Muscle layer of colon (tissue), 2 donors: ENCODE measurements at regions not wholly inside any gene's neighbourhood (a gene's known extent, or its start where the extent isn't known, plus 50 kb on each side); places are given as distances from the start of the nearest gene placed in this dataset.

Experiments
- H3K27ac ChIP-seq: one replicate; pipeline ENCODE4 v1.7.0; 2013; ENCODE audit warnings: low read depth, mild to moderate bottlenecking, low read length, moderate library complexity
- H3K27me3 ChIP-seq, 2 donors: one replicate each; pipeline ENCODE4 v1.7.0; 2013; ENCODE audit warnings: low read length in 2 of 2, mild to moderate bottlenecking in 2 of 2; ENCODE audit not compliant: insufficient read depth in 2 of 2, control insufficient read depth in 1 of 2
- H3K36me3 ChIP-seq: one replicate; pipeline ENCODE4 v1.7.0; 2013; ENCODE audit warnings: mild to moderate bottlenecking, low read length; ENCODE audit not compliant: insufficient read depth
- H3K4me1 ChIP-seq: one replicate; pipeline ENCODE4 v1.7.0; 2013; ENCODE audit warnings: mild to moderate bottlenecking, low read length; ENCODE audit not compliant: insufficient read depth
- H3K4me3 ChIP-seq, 2 donors: one replicate each; pipeline ENCODE4 v1.7.0; 2013; ENCODE audit warnings: low read length in 2 of 2, low read depth in 1 of 2, mild to moderate bottlenecking in 1 of 2, moderate library complexity in 1 of 2
- H3K9ac ChIP-seq: one replicate; pipeline ENCODE4 v1.7.0; 2013; ENCODE audit warnings: low read length
- H3K9me3 ChIP-seq: one replicate; pipeline ENCODE4 v1.7.0; 2013; ENCODE audit warnings: mild to moderate bottlenecking, low read length
- donor health status: abdominal sarcoma.
- donor health status: Adenocarcinoma of cecum.

- Histone ChIP-seq H3K36me3 (no peaks in the 10 kb centered on the region), H3K4me1 (no peaks in the 10 kb centered on the region), H3K27ac (no peak overlapping the region), H3K4me3 (no peak overlapping the region), H3K9ac (no peak overlapping the region), H3K9me3 (no peaks in the 10 kb centered on the region), H3K27me3 (no peaks in the 10 kb centered on the region)
Observed at GRCh38 chr4:156493858-156494257, 477.7 kb downstream of the PDGFC start.

- no peaks in the 10 kb centered on the region for H3K4me1 ChIP-seq
- no peaks in the 10 kb centered on the region for H3K36me3 ChIP-seq
- H3K27ac ChIP-seq, result no peak overlapping the region
- no peak overlapping the region for H3K9ac ChIP-seq
- no peaks in the 10 kb centered on the region for H3K27me3 ChIP-seq
- H3K4me3 ChIP-seq, result no peak overlapping the region
- H3K9me3 ChIP-seq, result no peaks in the 10 kb centered on the region
Observed at GRCh38 chr4:156487107-156487506, 484.5 kb downstream of the PDGFC start.

GRCh38 chr4:156481845-156482244, 489.8 kb downstream of the PDGFC start:
- no peak overlapping the region for H3K27ac ChIP-seq
- no peak overlapping the region for H3K4me3 ChIP-seq
- H3K36me3 ChIP-seq, result no peaks in the 10 kb centered on the region
- no peaks in the 10 kb centered on the region for H3K27me3 ChIP-seq
- H3K9ac ChIP-seq, result no peak overlapping the region
- no peaks in the 10 kb centered on the region for H3K4me1 ChIP-seq
- no peaks in the 10 kb centered on the region for H3K9me3 ChIP-seq

DNA sequence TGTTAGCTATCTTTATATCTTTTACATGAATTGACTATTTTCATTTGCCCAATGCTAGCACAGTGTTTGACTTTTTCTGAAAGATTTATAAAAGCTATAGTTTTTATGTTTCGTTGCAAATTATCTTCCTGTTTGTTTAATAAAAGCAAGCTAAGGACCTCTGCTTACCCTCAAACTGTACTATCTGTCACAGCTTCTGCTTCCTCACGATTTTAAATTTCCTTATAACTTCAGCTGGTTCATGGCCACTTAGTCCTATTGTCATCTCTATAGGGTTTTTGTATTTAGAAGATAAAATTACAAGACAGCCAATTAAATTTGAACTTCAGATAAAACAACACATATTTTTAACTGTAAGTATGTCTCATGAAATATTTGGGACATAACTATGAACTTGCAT, 494.0 kb downstream of the PDGFC start:
- H3K4me3 ChIP-seq, result no peak overlapping the region

DNA sequence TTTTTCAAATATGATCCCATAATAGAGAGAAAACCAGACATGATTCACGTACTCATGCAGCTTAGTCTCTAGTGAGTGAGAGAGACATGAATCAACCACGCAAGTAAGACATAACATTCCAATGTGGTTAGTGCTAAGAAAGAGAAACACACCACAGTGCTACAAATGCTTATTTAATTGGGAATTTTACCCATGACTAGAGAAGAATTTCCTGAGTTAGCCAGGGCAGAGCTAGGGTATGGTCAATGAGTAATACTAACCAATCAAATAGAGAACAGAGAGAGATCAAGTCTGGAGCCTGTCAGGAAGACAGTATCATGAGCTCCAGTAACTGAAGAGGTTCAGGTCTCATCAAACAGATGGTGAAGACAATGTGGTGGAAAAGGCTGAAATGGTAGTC, 495.2 kb downstream of the PDGFC start:
- Histone ChIP-seq H3K27ac (no peak overlapping the region), H3K4me1 (no peaks in the 10 kb centered on the region), H3K27me3 (no peaks in the 10 kb centered on the region), H3K9me3 (no peaks in the 10 kb centered on the region), H3K36me3 (no peaks in the 10 kb centered on the region), H3K4me3 (no peak overlapping the region), H3K9ac (no peak overlapping the region)

More for the DNA sequence above, 494.0 kb downstream of the PDGFC start:
- Histone ChIP-seq H3K9ac (no peak overlapping the region), H3K27ac (no peak overlapping the region), H3K27me3 (no peaks in the 10 kb centered on the region), H3K9me3 (no peaks in the 10 kb centered on the region), H3K36me3 (no peaks in the 10 kb centered on the region), H3K4me1 (no peaks in the 10 kb centered on the region)

- Histone ChIP-seq H3K9me3 (no peaks in the 10 kb centered on the region), H3K4me1 (no peaks in the 10 kb centered on the region), H3K9ac (no peak overlapping the region), H3K4me3 (no peak overlapping the region), H3K27me3 (no peaks in the 10 kb centered on the region), H3K27ac (no peak overlapping the region), H3K36me3 (no peaks in the 10 kb centered on the region)
Observed at GRCh38 chr4:156475322-156475721, 496.3 kb downstream of the PDGFC start.

GRCh38 chr4:156473151-156473550, 498.4 kb downstream of the PDGFC start:
- Histone ChIP-seq H3K9ac (no peak overlapping the region), H3K9me3 (no peaks in the 10 kb centered on the region), H3K27ac (no peak overlapping the region)

DNA sequence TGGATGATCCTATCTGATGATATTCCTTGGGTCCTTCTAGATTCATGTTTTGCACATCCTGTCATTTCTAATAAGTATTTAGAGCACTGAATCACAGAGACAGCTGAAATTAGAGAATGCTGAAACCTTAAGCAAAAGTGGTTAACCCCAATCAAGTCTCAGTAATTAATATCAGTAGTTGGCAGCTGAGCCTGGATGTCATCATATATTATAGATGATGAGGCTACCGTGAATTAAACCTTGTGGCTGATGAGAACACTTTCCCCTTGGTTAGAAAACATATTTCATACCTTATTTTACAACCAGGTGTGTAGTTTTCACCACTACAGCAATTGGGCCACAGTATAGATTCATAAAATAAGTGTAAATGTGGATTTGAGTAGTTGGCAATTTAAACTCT, 499.0 kb downstream of the PDGFC start:
- Histone ChIP-seq H3K36me3 (no peaks in the 10 kb centered on the region), H3K4me3 (no peak overlapping the region), H3K4me1 (no peaks in the 10 kb centered on the region), H3K27me3 (no peaks in the 10 kb centered on the region), H3K9me3 (no peaks in the 10 kb centered on the region), H3K9ac (no peak overlapping the region), H3K27ac (no peak overlapping the region)

More at GRCh38 chr4:156473151-156473550, 498.4 kb downstream of the PDGFC start:
- H3K27me3 ChIP-seq, result no peaks in the 10 kb centered on the region
- no peak overlapping the region for H3K4me3 ChIP-seq
- no peaks in the 10 kb centered on the region for H3K36me3 ChIP-seq
- no peaks in the 10 kb centered on the region for H3K4me1 ChIP-seq

GRCh38 chr4:156459584-156459983, 505.9 kb upstream of the CTSO start:
- H3K27ac ChIP-seq, result no peak overlapping the region
- no peaks in the 10 kb centered on the region for H3K9me3 ChIP-seq
- H3K27me3 ChIP-seq, result no peaks in the 10 kb centered on the region
- no peak overlapping the region for H3K9ac ChIP-seq
- H3K4me3 ChIP-seq, result no peak overlapping the region
- H3K4me1 ChIP-seq, result no peaks in the 10 kb centered on the region
- H3K36me3 ChIP-seq, result no peaks in the 10 kb centered on the region

GRCh38 chr4:156456830-156457229, 503.2 kb upstream of the CTSO start:
- H3K9ac ChIP-seq, result no peak overlapping the region
- H3K4me1 ChIP-seq, result no peaks in the 10 kb centered on the region
- no peaks in the 10 kb centered on the region for H3K27me3 ChIP-seq
- no peak overlapping the region for H3K4me3 ChIP-seq
- H3K36me3 ChIP-seq, result no peaks in the 10 kb centered on the region
- no peak overlapping the region for H3K27ac ChIP-seq
- no peaks in the 10 kb centered on the region for H3K9me3 ChIP-seq

DNA sequence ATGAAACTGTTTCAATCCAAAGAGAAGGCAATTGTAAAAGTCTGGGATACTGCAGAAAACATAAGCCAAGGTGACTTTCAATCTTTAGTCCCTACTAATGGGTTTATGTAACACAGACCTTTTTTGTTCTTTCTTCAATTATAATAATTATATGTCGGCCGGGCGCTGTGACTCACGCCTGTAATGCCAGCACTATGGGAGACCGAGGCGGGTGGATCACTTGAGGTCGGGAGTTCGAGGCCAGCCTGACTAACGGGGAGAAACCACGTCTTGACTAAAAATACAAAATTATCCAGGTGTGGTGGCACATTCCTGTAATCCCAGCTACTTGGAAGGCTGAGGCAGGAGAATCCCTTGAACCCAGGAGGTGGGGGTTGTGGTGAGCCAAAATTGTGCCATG, 489.8 kb upstream of the CTSO start:
- Histone ChIP-seq H3K9ac (no peak overlapping the region), H3K9me3 (no peaks in the 10 kb centered on the region), H3K36me3 (no peaks in the 10 kb centered on the region), H3K27me3 (no peaks in the 10 kb centered on the region), H3K4me1 (no peaks in the 10 kb centered on the region), H3K4me3 (no peak overlapping the region), H3K27ac (no peak overlapping the region)

GRCh38 chr4:156442912-156443311, 489.2 kb upstream of the CTSO start:
- Histone ChIP-seq H3K9me3 (no peaks in the 10 kb centered on the region), H3K27ac (no peak overlapping the region), H3K36me3 (no peaks in the 10 kb centered on the region), H3K4me3 (no peak overlapping the region), H3K27me3 (no peaks in the 10 kb centered on the region), H3K4me1 (no peaks in the 10 kb centered on the region), H3K9ac (no peak overlapping the region)
